ENCODE measurements at regions not wholly inside any gene's neighbourhood (a gene's known extent, or its start where the extent isn't known, plus 50 kb on each side); places are given as distances from the start of the nearest gene placed in this dataset.

- DNase-seq, result no peak
- 89 to 91% (median 90%) methylated on average over 11 to 20 of the region's 20 CpGs for WGBS, 5 donors
Measured at GRCh38 chr17:77853191-77853977, 105.1 kb upstream of the TNRC6C start.

GRCh38 chr17:77854083-77854758 lies 104.3 kb upstream of the TNRC6C start:
- no peak for DNase-seq
- no peak for TF ChIP-seq EP300 (IDR thresholded peaks at IDR 0.05)
- Histone ChIP-seq H3K4me1 (no peaks in the 10 kb centered on the region), H3K36me3 (no peaks in the 10 kb centered on the region), H3K27ac (no peak overlapping the region), H3K9me3 (no peaks in the 10 kb centered on the region), H3K27me3 (peaks cover 0 to 24% (median 8%) of the 10 kb centered on the region in 3 donors), H3K4me3 (no peak overlapping the region)
- intact Hi-C loops (cut with DNase I; ENCODE audit: low total_unique reads), result no loop called here
- 76 to 85% (median 80%) methylated on average over 6 to 14 of the region's 14 CpGs for WGBS, 5 donors

More at GRCh38 chr17:77853191-77853977, 105.1 kb upstream of the TNRC6C start:
- no peaks in the 10 kb centered on the region for H3K4me1 ChIP-seq
- H3K27me3 ChIP-seq, result peaks cover 0 to 24% (median 8%) of the 10 kb centered on the region in 3 donors
- H3K36me3 ChIP-seq, result no peaks in the 10 kb centered on the region
- no peak overlapping the region for H3K4me3 ChIP-seq
- intact Hi-C loops (cut with DNase I; ENCODE audit: low total_unique reads), result no loop called here
- no peaks in the 10 kb centered on the region for H3K9me3 ChIP-seq
- H3K27ac ChIP-seq, result no peak overlapping the region
- TF ChIP-seq EP300 (IDR thresholded peaks at IDR 0.05), result no peak

GRCh38 chr17:77854759-77855745 lies 103.5 kb upstream of the TNRC6C start:
- H3K4me3 ChIP-seq, result no peak overlapping the region
- no peaks in the 10 kb centered on the region for H3K36me3 ChIP-seq
- intact Hi-C loops (cut with DNase I; ENCODE audit: low total_unique reads), result no loop called here
- H3K27ac ChIP-seq, result no peak overlapping the region
- no peaks in the 10 kb centered on the region for H3K4me1 ChIP-seq
- 82 to 89% (median 86%) methylated on average over 20 of the region's 20 CpGs for WGBS, 5 donors
- no peaks in the 10 kb centered on the region for H3K9me3 ChIP-seq
- DNase-seq, result no peak
- TF ChIP-seq CTCF (IDR thresholded peaks at IDR 0.05), result no peak
- no peak for TF ChIP-seq EP300 (IDR thresholded peaks at IDR 0.05)
- TF ChIP-seq POLR2A (IDR thresholded peaks at IDR 0.05), result no peak
- TF ChIP-seq POLR2AphosphoS5 (IDR thresholded peaks at IDR 0.05), result no peak
- peaks cover 0 to 28% (median 8%) of the 10 kb centered on the region in 3 donors for H3K27me3 ChIP-seq

- Histone ChIP-seq H3K27me3 (peaks cover 0 to 28% (median 8%) of the 10 kb centered on the region in 3 donors), H3K9me3 (no peaks in the 10 kb centered on the region), H3K4me1 (no peaks in the 10 kb centered on the region), H3K36me3 (no peaks in the 10 kb centered on the region), H3K4me3 (no peak overlapping the region), H3K27ac (no peak overlapping the region)
- DNase-seq, result no peak
- 59 to 73% (median 64%) methylated on average over 17 to 20 of the region's 20 CpGs for WGBS, 5 donors
- no peak for TF ChIP-seq POLR2A (IDR thresholded peaks at IDR 0.05)
- TF ChIP-seq POLR2AphosphoS5 (IDR thresholded peaks at IDR 0.05), result no peak
- TF ChIP-seq EP300 (IDR thresholded peaks at IDR 0.05), result no peak
- no peak for TF ChIP-seq CTCF (IDR thresholded peaks at IDR 0.05)
- intact Hi-C loops (cut with DNase I; ENCODE audit: low total_unique reads), result no loop called here
Measured at GRCh38 chr17:77856551-77857305, 101.8 kb upstream of the TNRC6C start.

- intact Hi-C loops (cut with DNase I; ENCODE audit: low total_unique reads), result no loop called here
- no peak overlapping the region for H3K4me3 ChIP-seq
- no peak for DNase-seq
- WGBS, 5 donors, result 73 to 80% (median 76%) methylated on average over 3 of the region's 3 CpGs
- H3K36me3 ChIP-seq, result no peaks in the 10 kb centered on the region
- H3K27me3 ChIP-seq, result peaks cover 0 to 28% (median 8%) of the 10 kb centered on the region in 3 donors
- H3K27ac ChIP-seq, result no peak overlapping the region
- no peak for TF ChIP-seq POLR2AphosphoS5 (IDR thresholded peaks at IDR 0.05)
- TF ChIP-seq POLR2A (IDR thresholded peaks at IDR 0.05), result no peak
- no peaks in the 10 kb centered on the region for H3K4me1 ChIP-seq
- H3K9me3 ChIP-seq, result no peaks in the 10 kb centered on the region
Measured at GRCh38 chr17:77857306-77857555, 101.3 kb upstream of the TNRC6C start.

Data from stomach (tissue), 8 donors.